ENCODE measurements at regions not wholly inside any gene's neighbourhood (a gene's known extent, or its start where the extent isn't known, plus 50 kb on each side); places are given as distances from the start of the nearest gene placed in this dataset.
"Not testable (repeated sequence)": the region's sequence is repeated elsewhere in the genome, so short reads cannot be mapped to it uniquely, and the experiment has no call there.

- no peak for DNase-seq
Measured at GRCh38 chr11:130526846-130527245, 78.4 kb downstream of the ADAMTS15 start.

GRCh38 chr11:130527636-130528297 is 79.3 kb downstream of the ADAMTS15 start:
- DNase-seq, result no peak

GRCh38 chr11:130528298-130529261 is 80.1 kb downstream of the ADAMTS15 start:
- DNase-seq, result no peak

DNA sequence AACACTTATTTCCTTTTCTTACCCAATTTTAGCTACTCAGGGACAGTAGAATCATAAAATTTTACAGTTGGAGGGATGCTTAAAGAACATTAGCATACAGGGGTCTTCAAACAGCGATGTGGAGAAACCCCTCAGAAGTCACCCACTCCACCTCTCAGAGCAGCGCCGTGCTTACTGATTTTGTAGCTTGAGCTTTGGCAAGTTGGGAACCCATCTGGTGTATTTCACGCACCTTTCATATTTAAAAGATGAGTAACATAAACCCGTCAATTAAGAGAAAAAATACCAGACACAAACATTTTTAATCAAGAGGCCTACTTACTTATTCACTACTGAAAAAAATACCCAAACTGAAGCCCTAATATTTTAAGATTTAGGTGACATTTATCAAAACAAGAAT is 80.9 kb downstream of the ADAMTS15 start:
- no peak for DNase-seq

DNA sequence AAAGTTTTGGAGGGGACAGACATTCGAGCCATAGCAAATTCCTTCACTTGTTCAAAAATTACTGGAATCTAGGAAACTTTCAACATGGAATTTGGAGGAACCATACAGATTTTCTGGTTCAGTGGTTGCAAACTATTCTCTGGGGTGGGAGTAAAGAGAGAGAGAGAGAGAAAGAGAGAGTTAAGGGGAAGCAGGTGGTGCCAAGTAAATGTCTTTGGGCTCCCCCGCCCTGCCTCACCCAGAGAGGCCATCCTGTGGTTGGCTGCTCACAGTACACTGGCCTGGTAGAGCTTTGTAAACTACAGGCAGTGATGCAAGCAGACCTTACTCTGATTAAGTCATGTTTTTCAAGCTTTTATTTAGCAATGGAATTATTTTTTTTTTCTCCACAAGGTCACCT is 82.6 kb downstream of the ADAMTS15 start:
- DNase-seq, result no peak

DNA sequence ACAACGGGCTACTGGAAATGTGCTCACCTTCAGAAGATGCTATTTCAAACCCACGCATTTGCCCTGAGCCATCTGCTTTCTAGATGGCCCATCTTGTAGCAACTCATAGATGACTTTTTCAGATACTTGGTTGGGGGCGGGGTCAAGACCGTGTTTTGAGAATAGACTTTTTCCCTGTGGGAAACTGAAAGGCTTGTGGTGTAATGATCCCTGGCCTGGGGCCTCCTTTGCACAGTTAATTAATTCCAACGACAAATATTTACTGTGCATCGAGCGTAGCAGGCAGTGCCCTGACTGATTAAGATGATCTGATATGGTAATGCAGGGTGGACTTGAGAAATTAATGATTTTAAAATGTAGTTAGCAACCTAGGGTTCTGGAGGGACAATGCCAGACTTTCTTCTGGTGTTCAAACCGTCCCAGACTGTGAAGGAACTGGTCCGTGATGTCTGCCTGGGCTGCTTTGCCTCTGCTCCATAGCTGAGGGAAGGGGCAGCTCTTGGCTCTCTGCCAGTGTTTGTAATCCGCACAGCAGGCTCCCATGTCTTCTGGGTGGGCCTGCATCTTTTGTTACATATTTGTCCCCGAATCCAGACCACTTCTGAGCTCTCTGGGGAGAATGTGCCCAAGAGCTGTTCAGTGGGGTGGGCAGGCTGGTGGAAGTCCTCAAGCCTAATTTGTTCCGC is 84.8 kb downstream of the ADAMTS15 start:
- no peak for DNase-seq

DNA sequence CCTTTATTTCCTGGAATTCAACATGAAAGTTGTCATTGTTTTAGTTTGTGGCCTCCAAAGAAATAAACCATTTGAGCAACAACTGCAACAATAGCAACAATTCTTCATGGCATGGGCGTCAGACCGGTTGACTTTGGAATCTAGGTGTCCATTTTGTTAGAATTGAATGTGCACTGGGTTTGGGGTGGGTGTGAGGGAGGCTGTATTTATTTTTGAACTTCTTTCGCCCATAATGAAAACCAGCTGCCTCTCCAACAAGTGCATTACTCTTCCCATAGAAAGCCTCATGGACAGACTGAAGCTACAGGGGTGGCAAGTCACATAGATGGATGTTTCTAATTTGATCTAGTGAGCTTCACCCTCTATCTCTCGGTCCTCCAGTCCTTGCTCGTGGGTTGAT is 85.4 kb downstream of the ADAMTS15 start:
- DNase-seq, result no peak

- DNase-seq, result no peak
Measured at GRCh38 chr11:130534551-130534950, 86.1 kb downstream of the ADAMTS15 start.

DNA sequence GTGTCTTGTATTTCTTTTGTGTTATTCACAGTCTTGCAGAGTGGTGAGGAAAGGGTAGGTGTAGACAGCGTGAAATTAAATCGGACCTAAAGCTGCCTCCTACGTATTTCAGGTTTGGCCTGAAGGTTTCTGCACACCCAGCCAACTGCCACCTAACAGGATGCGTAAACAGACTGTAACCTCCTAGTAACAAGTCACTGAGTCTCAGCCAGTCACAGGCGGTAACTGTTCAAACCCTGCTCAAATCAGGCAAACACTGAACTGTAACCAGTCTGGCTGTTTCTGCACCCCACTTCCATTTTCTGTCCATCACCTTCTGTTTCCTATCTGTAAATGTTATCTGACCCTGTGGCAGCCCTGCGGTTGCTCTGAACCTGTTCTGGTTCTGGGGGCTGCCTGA is 87.1 kb downstream of the ADAMTS15 start:
- no peak for DNase-seq

DNA sequence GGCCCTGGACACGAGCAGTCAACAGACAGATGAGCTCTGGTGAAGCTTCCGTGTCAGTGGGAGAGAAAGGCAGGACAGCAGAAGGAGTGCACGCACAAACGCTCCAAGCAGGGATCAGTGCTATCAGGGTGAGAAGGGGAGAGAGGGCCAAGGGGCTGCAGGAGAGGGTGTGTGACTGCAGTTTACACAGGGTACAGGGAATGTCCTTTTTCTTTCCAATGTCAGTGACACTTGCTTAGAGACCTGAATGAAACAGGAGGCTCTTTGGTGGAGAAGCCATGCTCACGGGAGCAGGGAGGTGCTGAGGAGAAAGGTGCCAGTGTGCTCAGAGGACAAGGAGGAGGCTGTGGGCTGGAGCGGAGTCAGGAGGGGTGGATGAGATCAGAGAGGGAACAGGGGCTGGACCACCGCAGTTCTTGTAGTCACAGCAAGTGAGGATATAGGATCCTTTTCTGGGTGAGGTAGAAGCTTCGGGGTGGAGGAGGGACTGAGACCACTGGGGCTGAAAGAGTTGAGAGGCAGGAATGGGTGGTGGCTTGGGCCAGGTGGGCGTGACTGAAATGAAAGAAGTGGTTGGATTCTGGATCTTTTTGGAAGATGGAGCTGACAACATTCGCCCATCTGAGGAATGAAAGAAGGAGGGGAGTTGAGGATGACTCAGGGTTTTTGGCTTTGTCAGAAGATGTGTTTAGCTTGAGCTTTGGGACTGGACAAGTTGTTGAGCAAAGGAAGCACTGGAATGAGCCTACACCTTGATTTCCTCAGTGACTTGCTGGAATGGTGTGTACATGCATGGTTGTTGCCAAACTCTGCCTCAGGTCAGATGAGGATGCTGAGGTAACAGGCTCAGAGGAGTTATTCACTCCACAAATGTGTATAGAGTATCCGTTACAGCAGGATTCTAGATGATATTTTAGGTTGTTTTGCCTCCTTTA is 87.9 kb downstream of the ADAMTS15 start:
- no peak for DNase-seq

- DNase-seq, result not testable (repeated sequence)
Measured at GRCh38 chr11:130539680-130540079, 91.2 kb downstream of the ADAMTS15 start.

DNA sequence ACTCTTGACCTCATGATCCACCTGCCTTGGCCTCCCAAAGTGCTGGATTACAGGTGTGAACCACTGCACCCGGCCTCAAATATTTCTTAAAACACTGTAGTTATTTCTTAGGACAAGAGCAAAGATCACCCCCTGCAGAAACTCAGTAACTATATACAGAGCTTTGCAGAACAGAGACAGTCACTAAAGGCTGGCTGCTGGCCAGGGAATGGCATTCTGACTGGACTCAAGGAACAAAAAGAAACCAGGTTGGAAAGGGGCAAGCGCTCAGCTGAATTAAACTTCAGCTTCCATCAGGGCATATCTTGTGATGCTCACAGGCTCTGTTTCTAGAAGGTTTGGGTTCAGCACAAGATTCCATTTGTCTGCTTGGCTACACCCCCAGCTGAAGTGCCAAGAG is 95.8 kb downstream of the ADAMTS15 start:
- no peak for DNase-seq

- no peak for DNase-seq
Measured at GRCh38 chr11:130545449-130546072, 97.1 kb downstream of the ADAMTS15 start.

GRCh38 chr11:130546438-130546837 is 98.0 kb downstream of the ADAMTS15 start:
- no peak for DNase-seq

DNA sequence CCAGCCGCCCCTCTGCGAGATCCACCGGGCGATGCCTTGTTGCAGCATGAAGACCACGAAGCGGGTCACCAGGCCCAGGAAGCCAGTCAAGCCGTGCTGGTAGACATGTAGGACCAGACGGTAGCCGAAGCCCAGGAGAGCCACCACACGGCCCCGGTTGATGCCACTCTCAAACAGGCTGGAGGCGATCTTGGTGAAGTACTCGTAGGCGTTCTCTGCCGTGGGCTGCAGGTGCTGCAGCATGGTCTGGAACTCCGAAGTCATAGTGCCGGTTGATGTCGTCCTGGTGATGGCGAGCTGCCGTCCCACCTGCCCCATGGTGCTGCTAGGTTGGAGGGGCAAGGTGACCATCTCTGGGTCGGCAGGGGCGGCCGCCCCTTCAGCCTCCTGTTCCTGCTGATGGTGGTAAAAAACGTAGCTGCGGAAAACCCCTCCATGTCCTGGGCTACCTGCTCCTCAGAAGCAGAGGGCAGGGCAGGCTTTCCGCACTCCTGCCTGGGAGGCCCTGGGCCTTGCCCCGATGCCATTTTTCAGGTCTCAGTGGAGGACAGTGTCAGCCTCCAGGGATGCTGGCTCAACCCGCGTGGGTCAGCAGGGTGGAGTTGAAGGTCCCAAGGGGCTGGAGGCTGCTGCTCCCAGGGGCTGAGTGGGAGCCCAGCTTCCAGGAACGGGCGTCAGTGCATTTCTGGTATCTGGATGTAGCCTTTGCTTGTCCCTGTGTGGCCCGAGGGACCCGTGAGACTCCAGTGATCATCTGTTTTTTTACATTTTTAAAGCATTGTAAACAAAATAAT is 98.7 kb downstream of the ADAMTS15 start:
- DNase-seq, result no peak

DNA sequence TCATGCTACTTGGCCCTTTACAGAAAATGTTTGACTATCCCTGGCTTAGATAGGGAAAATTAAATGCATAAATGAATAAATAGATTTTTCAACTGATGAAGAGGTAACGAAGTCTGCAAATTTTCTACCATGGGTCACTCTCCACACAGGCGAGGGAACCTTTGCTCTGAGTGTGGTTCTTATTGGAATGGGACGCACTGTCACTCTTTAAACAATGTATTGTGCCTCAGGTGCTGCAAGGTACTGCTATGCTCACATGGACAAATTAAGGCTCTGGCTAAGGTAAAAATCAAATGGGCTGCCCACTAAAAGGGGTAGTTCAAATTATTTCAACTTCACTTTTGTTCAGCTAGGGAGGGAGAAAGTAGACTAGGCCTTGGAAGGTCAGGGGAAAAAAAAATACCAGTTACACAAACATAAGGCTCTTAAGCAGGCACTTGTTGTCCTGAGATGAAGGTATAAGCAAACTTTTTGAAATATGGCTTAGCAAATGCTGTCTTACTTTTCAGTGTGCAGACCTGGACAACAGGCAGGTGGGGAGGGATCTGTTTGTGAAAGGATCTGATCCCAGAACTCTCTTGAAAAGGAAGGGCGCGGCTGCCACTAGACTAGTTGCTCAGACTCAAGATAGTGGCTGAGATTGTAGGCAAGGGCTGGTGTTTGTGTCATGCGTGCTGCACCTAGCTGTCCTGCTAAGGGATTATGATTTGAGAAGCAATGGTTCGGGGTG is 99.5 kb downstream of the ADAMTS15 start:
- DNase-seq, result no peak

DNA sequence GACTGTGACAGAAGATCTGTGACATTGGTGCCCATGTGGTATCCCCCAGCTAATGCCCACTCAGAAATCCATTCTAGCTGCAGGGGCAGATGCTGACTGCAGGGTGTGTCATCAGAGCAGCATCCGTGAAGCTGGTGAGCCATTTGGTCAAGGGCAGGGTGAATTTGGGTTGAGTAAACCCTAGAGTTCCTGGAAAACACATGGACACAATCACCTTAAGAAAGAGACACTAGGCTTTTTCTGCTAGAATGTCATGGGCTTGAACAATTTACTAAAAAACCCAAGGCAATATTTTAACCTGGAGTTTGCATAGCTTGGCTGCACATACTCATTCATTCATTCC is 100.0 kb downstream of the ADAMTS15 start:
- DNase-seq, result no peak

DNA sequence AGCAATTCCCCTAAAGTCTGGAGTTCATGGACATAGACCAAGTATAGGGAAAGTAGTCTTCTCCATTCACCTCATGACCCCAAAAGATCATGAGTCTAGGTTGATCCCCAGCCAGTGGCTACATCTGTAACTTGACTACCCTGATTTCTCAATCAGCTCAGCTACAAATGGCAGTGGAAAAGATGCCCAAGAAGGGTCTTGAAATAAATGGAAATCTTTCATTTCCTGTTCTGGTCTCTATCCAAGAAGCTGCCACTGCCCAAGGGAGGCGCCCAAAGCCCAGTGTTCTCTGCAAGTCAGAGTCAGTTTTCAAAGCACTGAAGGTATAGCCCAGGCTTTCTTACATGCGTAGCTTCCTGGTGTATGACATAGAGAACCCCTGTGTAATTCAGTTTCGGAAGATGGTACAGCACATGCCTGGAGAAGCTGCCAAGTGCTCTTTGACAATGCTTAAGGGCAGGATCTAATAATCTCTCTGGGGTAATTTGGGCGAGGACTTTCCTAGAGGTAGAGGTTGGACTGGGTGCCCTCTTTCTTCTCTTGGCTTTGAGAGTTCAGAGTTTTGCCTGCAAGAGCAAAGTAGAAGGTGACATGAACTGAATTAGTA is 101.1 kb downstream of the ADAMTS15 start:
- no peak for DNase-seq

DNA sequence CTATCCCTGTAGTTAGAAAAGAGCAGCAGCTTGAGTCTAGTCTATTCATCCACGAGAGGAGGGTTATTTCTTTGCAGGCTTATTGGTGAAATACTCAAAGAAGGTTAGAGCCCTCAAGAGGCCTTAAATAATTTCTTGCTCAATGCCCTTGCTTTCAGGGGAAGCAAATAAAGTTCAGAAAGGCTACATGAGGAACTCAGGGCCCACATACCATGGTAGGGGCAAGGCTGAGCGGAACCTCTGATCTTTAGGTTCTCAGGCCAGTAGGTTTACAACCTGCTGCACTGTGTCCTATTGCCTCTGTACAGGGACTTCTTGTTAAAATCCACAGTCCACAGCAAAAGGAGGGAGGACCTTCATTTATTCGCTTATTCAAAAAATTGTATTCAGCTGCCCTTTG is 101.7 kb downstream of the ADAMTS15 start:
- no peak for DNase-seq

DNA sequence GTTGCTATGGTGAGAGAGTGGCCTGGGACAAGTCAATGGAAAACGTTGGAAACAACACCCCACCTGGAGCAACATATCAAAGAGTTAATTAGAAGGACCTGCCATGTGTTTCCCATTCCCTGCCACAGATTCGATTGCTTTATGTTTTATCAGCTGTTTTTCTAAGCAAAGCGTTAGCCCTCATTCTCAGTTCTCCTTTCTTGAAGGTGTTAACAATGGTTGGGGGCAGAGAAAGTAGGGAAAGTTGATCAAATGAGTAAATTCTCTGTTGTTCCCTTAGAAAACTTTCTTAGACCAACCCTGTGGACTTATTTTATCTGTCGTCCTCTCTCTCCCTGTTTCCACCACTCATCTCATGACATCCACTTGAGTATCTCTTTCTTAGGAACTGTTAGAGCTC is 102.5 kb downstream of the ADAMTS15 start:
- DNase-seq, result no peak

Measured in cerebellar nuclear complex (tissue), 1 donor.